Hepatocyte (in vitro differentiated cells): ENCODE measurements at regions not wholly inside any gene's neighbourhood (a gene's known extent, or its start where the extent isn't known, plus 50 kb on each side); places are given as distances from the start of the nearest gene placed in this dataset.
"Not testable (repeated sequence)": the region's sequence is repeated elsewhere in the genome, so short reads cannot be mapped to it uniquely, and the experiment has no call there.

ENCODE experiments used
- DNase-seq: peaks from one replicate; pipeline ENCODE4 v3.0.0-alpha.2; 2016; ENCODE audit warnings: low spot score
- H2AFZ ChIP-seq: fragments of 200-600 bp; sonication (generic); 2 replicates; pipeline ENCODE4 v1.6.0; 2016; ENCODE audit warnings: antibody characterized with exemption, mild to moderate bottlenecking
- H3K27ac ChIP-seq: fragments of 200-600 bp; sonication (generic); 2 replicates; pipeline ENCODE4 v1.5.1; 2016; ENCODE audit warnings: mild to moderate bottlenecking
- H3K27me3 ChIP-seq: fragments of 200-600 bp; sonication (generic); 2 replicates; pipeline ENCODE4 v1.6.1; 2016
- H3K36me3 ChIP-seq: fragments of 200-600 bp; sonication (generic); replicated peaks from 2 replicates; pipeline ENCODE4 v1.5.1; 2016; ENCODE audit warnings: low read depth; ENCODE audit not compliant: insufficient read depth
- H3K4me1 ChIP-seq: fragments of 200-600 bp; sonication (generic); 2 replicates; pipeline ENCODE4 v1.5.1; 2016; ENCODE audit warnings: mild to moderate bottlenecking, moderate library complexity; ENCODE audit not compliant: insufficient read depth
- H3K4me2 ChIP-seq: fragments of 200-600 bp; sonication (generic); 2 replicates; pipeline ENCODE4 v1.6.0; 2016
- H3K4me3 ChIP-seq: fragments of 200-600 bp; sonication (generic); 2 replicates; pipeline ENCODE4 v1.5.1; 2016; ENCODE audit warnings: mild to moderate bottlenecking
- H3K79me2 ChIP-seq: fragments of 200-600 bp; sonication (generic); 2 replicates; pipeline ENCODE4 v1.6.0; 2017; ENCODE audit warnings: mild to moderate bottlenecking
- H3K9me2 ChIP-seq: fragments of 200-600 bp; sonication (generic); replicated peaks from 2 replicates; pipeline ENCODE4 v1.6.0; 2017; ENCODE audit warnings: mild to moderate bottlenecking; ENCODE audit not compliant: insufficient read depth
- H3K9me3 ChIP-seq: fragments of 200-600 bp; sonication (generic); 2 replicates; pipeline ENCODE4 v1.5.1; 2016; ENCODE audit warnings: low read depth, mild to moderate bottlenecking
- H4K20me1 ChIP-seq: fragments of 200-600 bp; sonication (generic); 2 replicates; pipeline ENCODE4 v1.6.0; 2016; ENCODE audit warnings: mild to moderate bottlenecking; ENCODE audit not compliant: insufficient read depth, poor library complexity, severe bottlenecking
- WGBS: methylation state at CpG from one replicate; pipeline ENCODE4 v1.1.6; 2016; ENCODE audit warnings: low lambda C conversion rate; ENCODE audit errors: missing lambda C conversion rate; 5-methylcytosine and 5-hydroxymethylcytosine counted together

- not testable (repeated sequence) for H2AFZ ChIP-seq
These were observed 165.2 kb upstream of the ZNG1F start for GRCh38 chr9:41354060-41354934.

GRCh38 chr9:41353026-41353425, 163.9 kb upstream of the ZNG1F start:
- not testable (repeated sequence) for H3K4me1 ChIP-seq, DNase-seq, H2AFZ ChIP-seq, H3K27ac ChIP-seq, H3K9me3 ChIP-seq, H3K79me2 ChIP-seq, H3K36me3 ChIP-seq, H3K4me3 ChIP-seq, H4K20me1 ChIP-seq, H3K4me2 ChIP-seq, H3K27me3 ChIP-seq, H3K9me2 ChIP-seq
- WGBS: 94% methylated on average over 11 of the region's 20 CpGs

More at GRCh38 chr9:41354060-41354934, 165.2 kb upstream of the ZNG1F start:
- not testable (repeated sequence) for DNase-seq, H3K79me2 ChIP-seq, H3K4me1 ChIP-seq, H3K36me3 ChIP-seq, H3K27ac ChIP-seq, H3K4me2 ChIP-seq, H4K20me1 ChIP-seq, H3K9me3 ChIP-seq, H3K9me2 ChIP-seq, H3K4me3 ChIP-seq, H3K27me3 ChIP-seq
- WGBS: 97% methylated on average over 27 of the region's 47 CpGs

- H3K9me3 ChIP-seq, H2AFZ ChIP-seq, H3K79me2 ChIP-seq, H3K27ac ChIP-seq, H4K20me1 ChIP-seq, H3K4me2 ChIP-seq, DNase-seq, H3K27me3 ChIP-seq, H3K4me3 ChIP-seq, H3K36me3 ChIP-seq, H3K4me1 ChIP-seq, H3K9me2 ChIP-seq: not testable (repeated sequence)
- WGBS: 92% methylated on average over 12 of the region's 20 CpGs
These were observed 163.3 kb upstream of the ZNG1F start for GRCh38 chr9:41352390-41352789.

- H3K36me3 ChIP-seq, H3K27ac ChIP-seq, H3K9me2 ChIP-seq, H4K20me1 ChIP-seq, H3K27me3 ChIP-seq, DNase-seq, H3K9me3 ChIP-seq, H3K4me3 ChIP-seq, H3K79me2 ChIP-seq, H3K4me1 ChIP-seq, H3K4me2 ChIP-seq, H2AFZ ChIP-seq: not testable (repeated sequence)
- 94% methylated on average over 2 of the region's 3 CpGs for WGBS
These were observed 158.8 kb upstream of the ZNG1F start for GRCh38 chr9:41347893-41348292.

GRCh38 chr9:41332562-41332961, 143.4 kb upstream of the ZNG1F start:
- H2AFZ ChIP-seq, H3K4me3 ChIP-seq, H3K36me3 ChIP-seq, H3K27me3 ChIP-seq, H3K27ac ChIP-seq, H3K79me2 ChIP-seq, DNase-seq, H3K4me1 ChIP-seq, H3K9me3 ChIP-seq, H3K4me2 ChIP-seq, H3K9me2 ChIP-seq, H4K20me1 ChIP-seq: not testable (repeated sequence)
- 67% methylated on average over 1 of the region's 5 CpGs for WGBS

GRCh38 chr9:41321277-41321676, 132.2 kb upstream of the ZNG1F start:
- H2AFZ ChIP-seq, H3K4me2 ChIP-seq, H3K9me2 ChIP-seq, H3K27ac ChIP-seq, H3K4me3 ChIP-seq, H3K9me3 ChIP-seq, H4K20me1 ChIP-seq, DNase-seq, H3K27me3 ChIP-seq, H3K79me2 ChIP-seq, H3K36me3 ChIP-seq, H3K4me1 ChIP-seq: not testable (repeated sequence)
- 80% methylated on average over 2 of the region's 2 CpGs for WGBS

GRCh38 chr9:41308953-41309352, 119.8 kb upstream of the ZNG1F start:
- not testable (repeated sequence) for H4K20me1 ChIP-seq, DNase-seq, H3K4me1 ChIP-seq, H3K27me3 ChIP-seq, H3K9me3 ChIP-seq, H3K4me3 ChIP-seq, H3K36me3 ChIP-seq, H3K79me2 ChIP-seq, H3K9me2 ChIP-seq, H2AFZ ChIP-seq, H3K4me2 ChIP-seq, H3K27ac ChIP-seq
- WGBS: 68% methylated on average over 6 of the region's 6 CpGs

- not testable (repeated sequence) for H3K79me2 ChIP-seq, H3K4me1 ChIP-seq, H3K27me3 ChIP-seq, H3K9me2 ChIP-seq, H3K27ac ChIP-seq, H3K4me2 ChIP-seq, H2AFZ ChIP-seq, H4K20me1 ChIP-seq, H3K4me3 ChIP-seq, DNase-seq, H3K36me3 ChIP-seq, H3K9me3 ChIP-seq
- 82% methylated on average over 16 of the region's 16 CpGs for WGBS
These were observed 96.6 kb upstream of the ZNG1F start for GRCh38 chr9:41285744-41286143.
